GM12872 (cell line): ENCODE measurements at regions not wholly inside any gene's neighbourhood (a gene's known extent, or its start where the extent isn't known, plus 50 kb on each side); places are given as distances from the start of the nearest gene placed in this dataset.

Experiments
- TF ChIP-seq, protein P1 (sequence below): IDR thresholded peaks from 3 replicates; pipeline ENCODE4 v1.5.1; 2011; ENCODE audit warnings: low read depth, mild to moderate bottlenecking, low read length, moderate library complexity; ENCODE audit not compliant: insufficient read depth

GRCh38 chr3:22439626-22440025, 688.6 kb upstream of the ZNF385D start:
- TF ChIP-seq, protein P1, sequence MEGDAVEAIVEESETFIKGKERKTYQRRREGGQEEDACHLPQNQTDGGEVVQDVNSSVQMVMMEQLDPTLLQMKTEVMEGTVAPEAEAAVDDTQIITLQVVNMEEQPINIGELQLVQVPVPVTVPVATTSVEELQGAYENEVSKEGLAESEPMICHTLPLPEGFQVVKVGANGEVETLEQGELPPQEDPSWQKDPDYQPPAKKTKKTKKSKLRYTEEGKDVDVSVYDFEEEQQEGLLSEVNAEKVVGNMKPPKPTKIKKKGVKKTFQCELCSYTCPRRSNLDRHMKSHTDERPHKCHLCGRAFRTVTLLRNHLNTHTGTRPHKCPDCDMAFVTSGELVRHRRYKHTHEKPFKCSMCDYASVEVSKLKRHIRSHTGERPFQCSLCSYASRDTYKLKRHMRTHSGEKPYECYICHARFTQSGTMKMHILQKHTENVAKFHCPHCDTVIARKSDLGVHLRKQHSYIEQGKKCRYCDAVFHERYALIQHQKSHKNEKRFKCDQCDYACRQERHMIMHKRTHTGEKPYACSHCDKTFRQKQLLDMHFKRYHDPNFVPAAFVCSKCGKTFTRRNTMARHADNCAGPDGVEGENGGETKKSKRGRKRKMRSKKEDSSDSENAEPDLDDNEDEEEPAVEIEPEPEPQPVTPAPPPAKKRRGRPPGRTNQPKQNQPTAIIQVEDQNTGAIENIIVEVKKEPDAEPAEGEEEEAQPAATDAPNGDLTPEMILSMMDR, result no peak

DNA sequence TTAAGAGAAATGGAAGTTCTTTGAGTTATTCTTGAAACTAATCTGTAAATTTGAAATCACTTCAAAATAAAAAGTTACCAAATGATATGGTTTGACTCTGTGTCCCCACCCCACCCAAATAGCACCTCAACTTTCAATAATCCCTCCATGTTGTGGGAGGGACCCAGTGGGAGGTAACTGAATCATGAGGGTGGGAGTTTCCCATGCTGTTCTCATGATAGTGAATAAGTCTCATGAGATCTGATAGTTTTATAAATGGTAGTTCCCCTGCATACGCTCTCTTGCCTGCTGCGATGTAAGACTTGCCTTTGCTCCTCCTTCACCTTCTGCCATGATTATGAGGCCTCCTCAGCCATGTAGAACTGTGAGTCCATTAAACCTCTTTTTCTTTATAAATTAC, 690.7 kb upstream of the ZNF385D start:
- TF ChIP-seq, protein P1, result no peak

DNA sequence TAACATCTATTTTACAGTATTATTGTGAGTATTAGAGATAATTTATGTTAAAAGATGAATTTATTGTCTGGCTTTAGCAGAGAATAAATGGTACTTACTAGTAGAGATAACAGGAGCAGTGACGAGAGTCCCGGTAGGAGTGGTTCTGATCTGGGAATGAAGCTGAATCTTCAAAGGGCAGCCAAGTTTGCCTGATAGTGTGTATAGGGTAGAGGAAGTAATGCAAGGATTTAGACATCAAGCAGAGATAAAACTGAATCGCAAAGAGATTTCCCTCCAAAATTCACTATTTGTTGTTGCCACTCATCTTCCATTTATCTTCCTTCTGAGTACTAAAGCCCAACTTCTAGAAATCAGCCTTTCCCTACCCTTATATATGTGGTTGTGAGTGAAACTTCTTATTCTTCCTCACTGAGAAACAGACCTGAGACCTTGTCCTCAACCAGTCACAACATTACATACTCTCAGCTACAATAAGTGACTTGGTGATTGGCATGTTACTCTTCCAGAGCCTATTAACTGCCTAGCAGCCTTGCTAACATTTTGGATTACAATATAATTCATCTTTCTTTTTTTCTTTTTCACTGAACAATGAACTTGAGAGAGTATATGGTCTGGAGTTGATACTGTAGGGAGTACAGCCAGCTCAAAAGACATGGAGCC, 692.7 kb upstream of the ZNF385D start:
- TF ChIP-seq, protein P1, result no peak

DNA sequence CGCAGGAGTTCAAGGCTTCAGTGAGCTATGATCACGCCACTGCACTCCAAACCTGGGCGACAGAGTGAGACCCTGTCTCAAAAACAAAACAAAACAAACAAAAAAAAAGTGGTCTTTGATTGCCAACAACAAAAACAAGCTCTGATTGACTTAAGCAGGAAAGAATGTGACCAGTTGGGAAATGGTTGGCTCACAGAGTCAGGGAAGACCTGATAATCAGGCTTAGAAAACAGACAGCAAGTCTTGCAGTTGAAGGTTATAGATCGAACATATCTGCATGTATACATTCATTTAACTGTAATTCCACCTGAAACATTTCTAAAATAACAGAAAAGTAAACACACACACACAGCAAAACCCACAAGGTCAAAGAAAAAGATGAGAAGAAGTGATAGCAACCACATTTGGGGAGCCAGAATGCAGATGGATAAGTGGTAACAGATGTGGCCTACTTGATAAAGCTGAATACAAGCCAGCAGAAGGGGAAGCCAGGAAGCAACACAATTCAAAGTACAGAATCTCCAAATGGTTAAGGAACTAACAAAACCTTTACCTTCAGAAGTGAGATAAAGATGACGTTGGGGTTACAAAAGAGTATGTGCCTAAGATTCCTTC, 699.9 kb upstream of the ZNF385D start:
- TF ChIP-seq, protein P1, result no peak

- TF ChIP-seq, protein P1, result no peak
Measured at GRCh38 chr3:22451501-22451900, 700.5 kb upstream of the ZNF385D start.

- TF ChIP-seq, protein P1, result no peak
Measured at GRCh38 chr3:22453906-22454535, 703.0 kb upstream of the ZNF385D start.

- TF ChIP-seq, protein P1, result no peak
Measured at GRCh38 chr3:22469995-22470394, 719.0 kb upstream of the ZNF385D start.
